Fibroblast of skin of scalp (primary cell): ENCODE measurements at regions not wholly inside any gene's neighbourhood (a gene's known extent, or its start where the extent isn't known, plus 50 kb on each side); places are given as distances from the start of the nearest gene placed in this dataset.
"Not testable (repeated sequence)": the region's sequence is repeated elsewhere in the genome, so short reads cannot be mapped to it uniquely, and the experiment has no call there.

Source experiments
- DNase-seq: peaks from one replicate; pipeline ENCODE4 v3.0.0-alpha.2; 2013

DNA sequence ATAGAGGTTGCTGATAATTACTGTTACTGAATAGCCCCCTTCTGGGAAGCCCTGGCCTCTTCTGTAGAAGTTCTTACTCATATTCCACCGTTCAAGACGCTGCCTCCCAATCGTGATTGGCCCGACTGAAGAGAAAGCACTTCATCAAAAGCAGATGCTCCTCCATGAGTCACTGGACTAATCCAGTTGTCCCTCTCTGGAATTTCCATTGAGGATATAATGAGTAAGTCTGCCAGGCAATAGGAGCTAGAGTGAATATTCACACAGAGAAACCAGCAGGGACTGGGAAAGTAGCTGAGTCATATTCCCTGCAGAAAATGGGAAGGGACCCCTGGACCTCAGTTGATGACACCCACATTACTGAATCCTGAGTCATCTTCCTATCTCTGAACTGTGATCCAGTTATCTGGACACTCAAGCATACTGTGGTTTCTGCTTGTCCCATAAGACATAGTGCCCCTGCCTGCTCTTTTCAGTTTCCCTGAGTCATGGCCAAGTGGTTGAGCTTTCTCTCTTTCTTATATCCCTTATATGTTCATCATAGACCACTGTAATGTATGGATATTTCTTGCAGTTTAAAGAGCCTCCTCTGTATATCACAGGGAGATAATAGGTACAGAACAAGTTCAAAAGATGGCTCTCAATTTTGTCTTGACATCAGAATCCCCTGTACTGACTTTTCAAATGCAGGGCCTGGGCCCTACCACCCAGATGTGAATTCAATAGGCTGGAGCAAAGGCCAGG lies 151.2 kb upstream of the CDIN1 start:
- peak; percentile 100 for DNase-seq

DNA sequence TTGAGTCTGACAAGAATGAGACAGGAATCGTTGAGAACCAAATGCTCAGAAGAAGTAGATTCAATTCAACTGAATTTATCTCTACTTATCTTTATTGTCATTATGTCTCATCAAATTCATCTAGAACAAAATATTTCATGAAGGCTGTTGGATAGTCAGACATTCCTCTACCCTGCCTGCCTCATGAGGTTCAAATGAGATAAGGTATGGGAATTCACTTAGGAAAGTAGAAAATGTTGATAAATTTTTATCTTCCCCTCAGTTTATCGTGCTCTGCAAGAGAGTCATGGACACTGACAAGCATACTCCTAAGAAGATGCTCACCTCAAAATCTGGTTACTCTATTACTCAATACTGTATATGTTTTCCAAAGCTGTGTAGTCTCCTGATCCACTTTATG lies 149.7 kb upstream of the CDIN1 start:
- DNase-seq: no peak

DNA sequence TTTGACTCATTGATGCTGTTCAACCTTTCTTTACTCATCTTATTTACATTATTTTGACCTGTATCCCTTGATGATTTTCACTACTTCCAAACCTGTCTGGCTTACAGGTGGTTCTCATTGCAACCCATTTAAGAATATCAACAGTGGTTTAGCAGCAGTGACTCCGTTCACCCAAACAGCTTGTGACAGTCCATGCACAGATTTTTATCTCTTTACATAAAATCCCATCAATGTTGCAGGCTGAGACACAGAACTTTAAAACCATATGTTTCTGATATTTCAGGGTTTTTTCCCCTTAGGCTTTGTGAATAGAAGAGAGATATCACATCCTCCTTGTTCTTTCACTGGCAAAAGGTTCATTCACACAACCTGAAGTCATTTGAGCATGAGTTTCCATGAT lies 149.1 kb upstream of the CDIN1 start:
- DNase-seq: no peak

DNA sequence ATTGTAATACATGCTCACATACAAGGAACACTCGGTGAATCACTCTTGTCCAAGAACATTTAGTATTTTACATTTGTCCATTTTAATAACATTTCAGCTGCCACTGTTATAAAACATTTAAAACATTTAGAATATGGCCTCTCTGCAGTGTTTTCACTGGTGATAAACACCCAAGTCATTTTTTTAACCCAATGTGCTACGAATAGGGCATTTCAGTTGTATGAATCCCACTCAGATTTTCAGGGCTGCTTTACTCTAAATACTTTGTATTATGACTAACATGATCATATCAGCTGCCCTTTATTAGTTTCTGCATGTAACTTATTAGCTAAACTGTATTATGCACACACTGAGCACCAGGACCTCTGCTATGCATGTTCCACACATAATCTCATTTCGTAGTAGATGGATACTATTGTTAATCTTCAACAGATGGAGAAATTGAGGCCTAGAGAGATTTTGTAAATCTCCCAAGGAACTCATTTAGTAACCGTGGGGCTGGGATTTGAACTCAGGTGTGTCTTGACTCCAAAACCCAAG lies 148.6 kb upstream of the CDIN1 start:
- DNase-seq: peak; percentile 47

DNA sequence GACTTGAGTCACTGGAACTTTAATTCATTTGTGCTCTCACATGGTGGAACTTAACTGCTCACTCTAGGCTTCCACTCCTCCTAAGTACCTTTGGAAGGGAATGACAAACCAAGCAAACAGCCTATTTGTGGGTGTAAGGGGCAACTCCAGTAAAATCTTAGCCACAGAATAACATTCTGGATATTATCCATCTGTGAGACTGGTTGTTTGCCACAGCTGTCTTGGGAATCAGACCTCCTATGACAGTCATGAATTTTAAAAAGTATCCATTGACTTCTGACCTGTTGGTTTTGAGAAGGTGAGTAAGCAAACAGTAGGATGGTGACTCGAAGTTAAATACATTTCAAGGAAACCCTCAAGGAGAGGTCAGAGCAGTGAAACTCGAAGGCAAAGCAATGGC lies 147.3 kb upstream of the CDIN1 start:
- DNase-seq: no peak

DNA sequence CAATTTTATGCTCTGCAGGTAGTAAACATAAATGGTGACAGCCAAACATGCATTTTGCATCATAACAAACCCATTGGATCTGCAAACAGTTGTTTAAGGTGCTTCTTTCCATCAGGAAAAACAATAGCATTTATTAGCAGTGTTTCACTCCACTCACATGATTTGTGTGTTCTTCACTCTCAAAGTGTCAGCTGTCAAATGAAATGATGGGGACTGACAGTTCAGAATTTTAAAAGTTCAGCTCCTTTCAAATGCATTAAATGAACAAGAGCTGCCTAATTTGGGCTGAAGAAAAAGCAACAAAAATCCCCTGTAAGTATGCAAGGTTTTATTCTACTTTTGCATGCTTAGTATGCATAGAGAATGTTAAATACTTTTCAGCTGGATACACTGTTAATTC lies 145.2 kb upstream of the CDIN1 start:
- DNase-seq: no peak

DNA sequence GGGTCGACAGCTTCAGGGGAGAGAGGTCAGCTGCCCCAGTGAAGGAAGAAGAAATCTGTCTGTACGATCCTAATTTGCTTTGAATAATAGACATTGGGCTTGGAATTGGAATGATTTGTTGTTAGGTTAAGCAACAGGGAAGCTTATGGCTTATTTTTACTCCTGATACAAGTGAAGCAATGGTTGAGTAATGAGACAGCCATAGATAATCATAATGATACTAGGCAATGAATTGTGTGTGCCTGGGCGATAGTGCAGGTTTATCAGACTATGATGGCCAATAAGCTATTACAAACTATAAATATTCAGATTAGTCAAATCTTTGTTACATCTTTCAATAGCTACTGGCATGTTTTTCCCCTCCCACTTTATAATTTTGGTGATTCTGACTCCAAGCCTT lies 140.9 kb upstream of the CDIN1 start:
- no peak for DNase-seq

DNA sequence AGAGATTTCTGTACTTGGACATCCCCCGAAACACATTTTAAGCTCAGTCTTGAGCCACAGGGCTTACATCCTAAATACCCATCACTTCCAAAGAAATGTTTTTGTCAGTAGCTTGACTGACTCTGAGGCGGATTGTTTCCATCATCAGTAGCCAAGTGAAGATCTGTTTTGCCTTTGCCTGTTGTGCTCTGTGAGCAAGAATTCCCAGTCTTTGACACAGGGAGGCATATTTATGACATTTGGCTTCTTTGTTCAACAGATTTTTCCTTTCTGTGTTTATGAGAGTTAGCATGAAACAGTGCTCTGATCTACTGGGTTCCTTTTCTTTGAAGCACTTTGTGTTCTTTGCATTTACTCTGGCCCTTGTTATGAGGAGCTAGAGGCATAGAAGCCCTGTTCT lies 132.1 kb upstream of the CDIN1 start:
- DNase-seq: no peak

DNA sequence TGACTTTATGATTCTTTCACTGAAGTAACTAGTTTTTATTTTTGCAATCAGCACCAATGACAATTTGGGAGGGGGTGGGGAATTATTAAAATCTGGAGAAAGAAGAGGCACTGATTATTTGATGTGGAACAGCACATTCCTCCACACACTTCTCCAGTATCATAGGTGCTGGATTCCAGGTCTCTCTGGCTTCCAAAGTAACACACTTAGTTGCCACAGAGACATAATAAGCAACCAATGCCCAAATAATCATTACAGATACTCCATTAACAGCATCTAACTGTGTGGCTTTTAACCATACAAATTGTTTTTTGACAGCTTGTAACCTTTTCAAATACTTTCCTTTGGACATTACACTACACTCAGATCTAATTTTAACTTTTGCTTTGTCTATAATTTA lies 131.0 kb upstream of the CDIN1 start:
- DNase-seq: no peak

DNA sequence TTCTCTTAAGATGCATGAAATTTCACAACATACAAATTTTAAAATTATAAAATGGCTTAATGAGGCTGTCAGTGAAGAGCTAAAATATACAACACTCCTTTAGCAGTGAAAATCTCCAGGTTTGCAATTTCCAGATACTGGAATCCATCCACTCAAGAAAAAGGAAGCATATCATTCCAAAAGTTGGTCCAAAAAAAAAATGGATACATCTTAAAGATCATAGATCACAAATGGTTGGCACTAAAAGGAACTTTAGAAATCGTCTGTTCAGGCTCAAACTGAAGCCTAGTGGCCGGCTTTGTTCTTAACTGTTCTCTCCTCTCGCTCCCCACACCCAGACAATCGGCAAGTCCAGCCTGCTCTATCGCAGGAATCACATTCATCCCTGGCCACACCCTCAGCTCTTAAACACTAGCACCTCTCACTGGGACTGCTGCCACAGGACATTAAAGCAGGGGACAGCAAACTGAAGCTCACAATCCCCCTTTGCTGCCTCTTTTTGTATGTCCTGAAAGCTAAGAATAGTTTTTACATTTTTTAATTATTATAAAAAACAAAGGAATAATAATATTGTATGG lies 130.3 kb upstream of the CDIN1 start:
- no peak for DNase-seq

DNA sequence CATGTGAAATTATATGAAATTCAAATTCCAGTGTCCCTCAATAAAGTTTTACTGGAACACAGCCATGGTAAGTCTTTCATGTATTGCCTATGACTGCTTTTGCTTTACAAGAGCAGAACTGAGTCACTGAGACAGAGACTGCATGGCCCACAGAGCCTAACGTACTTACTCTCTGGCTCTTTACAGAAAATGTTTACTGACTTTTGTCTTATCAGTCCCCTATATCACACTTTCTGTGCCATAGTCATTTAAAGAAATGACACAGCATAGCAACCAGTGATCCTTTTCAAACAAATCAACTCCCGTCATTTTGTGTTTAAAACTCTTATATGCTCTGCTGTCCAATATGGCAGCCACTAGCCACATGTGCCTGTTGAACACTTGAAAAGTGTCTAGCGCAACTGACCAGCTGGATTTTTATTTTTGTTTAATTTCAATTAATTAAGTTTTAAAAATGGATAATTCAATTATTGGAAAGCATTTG lies 129.7 kb upstream of the CDIN1 start:
- DNase-seq: peak; percentile 23

DNA sequence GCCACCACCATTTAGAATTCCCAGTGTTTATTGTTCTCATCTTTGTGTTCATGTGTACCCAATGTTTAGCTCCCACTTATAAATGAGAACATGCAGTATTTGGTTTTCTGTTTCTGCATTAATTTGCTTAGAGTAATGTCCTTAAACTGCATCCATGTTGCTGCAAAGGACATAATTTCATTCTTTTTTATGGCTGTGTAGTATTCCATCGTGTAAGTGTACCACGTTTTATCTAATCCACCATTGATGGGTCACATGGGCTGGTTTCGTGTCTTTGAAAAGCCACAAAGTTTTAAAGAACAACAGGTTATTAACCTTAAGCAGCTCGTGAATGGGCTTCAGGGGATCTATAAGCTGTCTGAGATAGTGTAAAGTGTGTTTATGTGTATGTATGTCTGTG lies 125.2 kb upstream of the CDIN1 start:
- DNase-seq: not testable (repeated sequence)

DNA sequence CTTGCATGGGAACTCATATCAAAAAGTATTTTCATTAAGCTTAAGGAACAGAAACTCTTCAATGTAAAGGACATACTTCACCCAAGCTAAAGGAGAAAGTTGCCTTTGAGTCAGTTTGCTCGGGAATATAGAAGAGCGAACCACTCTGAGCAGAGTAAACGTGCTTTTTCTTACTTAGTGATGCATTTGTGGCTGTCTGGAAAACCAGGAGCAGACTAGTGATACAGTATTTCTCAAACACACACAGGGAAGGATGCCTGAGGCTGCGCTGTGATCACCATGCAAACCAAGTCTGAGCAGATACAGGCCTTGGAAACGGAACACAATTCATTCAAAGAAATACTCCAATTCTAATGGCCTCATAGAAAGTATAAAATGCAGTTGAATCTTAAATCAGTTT lies 121.0 kb upstream of the CDIN1 start:
- DNase-seq: peak; percentile 19

DNA sequence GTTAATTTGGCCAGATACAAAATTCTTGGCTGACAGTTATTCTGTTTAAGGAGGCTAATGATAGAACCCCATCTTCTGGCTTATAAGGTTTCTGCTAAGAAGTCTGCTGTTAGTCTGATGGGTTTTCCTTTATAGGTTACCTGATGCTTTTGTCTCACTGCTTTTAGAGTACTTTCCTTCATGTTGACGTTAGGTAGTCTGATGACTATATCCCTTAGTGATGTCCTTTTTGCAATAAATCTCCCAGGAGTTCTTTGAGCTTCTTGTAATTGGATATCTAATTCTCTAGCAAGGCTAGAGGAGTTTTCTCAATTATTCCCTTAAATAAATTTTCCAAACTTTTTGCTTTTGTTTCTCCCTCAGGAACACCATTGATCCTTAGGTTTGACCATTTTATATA lies 114.1 kb upstream of the CDIN1 start:
- no peak for DNase-seq

DNA sequence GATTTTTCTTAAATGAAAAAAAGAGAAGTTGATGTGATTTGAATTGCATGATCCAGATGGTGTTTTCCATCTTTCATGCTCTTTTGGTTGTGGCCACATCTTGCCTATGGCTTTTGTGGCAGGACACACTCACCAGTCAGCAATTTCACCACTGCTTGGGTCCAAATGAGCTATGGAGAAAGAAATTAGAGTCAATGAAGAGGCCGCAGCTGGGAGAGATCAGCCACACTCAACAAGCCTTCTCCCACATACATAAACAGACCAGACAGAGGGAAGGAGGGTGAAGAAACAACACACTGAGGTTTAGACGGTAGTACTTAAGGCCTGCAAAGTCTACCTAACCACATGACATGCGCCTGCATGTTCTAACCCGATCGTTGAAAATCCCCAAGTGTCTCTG lies 110.7 kb upstream of the CDIN1 start:
- peak; percentile 84 for DNase-seq

DNA sequence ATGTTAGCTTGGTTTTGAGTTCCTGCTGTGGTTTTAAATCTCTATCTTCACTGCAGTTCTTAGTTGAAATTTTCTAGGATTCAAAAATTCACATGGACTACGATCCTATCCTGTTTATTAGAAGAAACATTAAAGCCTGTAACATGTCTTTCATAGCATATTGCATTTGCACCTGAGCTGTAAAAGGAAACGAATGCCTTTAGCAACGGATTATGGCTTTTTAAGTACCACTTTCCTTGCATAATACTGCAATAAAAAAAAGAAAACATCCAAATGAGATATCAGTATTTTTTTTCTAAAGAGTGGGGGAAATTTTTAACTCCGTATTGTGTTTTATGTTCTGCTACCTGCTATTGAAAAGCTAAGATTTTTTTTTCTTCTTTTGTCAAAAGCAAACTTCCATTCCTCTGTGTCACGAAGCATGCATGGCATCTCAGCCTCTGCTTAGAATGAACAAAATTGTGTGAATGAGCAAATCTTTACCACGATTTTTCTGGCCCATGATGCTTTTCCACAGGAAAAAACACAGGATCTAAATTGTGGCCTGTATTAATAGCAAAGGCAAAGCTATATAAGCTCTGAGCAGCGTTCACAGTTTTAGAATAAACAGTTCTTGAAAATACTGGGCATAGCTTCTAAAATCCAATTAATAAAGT lies 110.0 kb upstream of the CDIN1 start:
- peak; percentile 72 for DNase-seq

DNA sequence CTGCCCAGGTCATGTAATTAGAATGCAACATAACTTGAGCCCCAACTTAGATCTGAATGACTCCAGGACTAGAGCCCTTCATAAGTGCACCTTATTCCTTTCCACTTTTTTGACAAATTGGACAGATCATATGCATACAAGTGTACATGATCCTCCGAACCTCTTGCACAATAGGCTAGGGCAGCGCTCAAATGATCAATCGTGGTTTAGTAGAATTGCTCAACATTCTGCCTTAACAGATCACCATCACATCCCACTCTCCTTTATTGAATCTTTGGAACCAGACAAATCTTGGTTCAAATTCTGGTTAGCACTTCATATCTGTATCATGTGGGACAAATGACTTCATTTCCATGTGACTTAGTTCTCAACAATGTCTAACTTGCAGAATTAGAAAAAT lies 106.8 kb upstream of the CDIN1 start:
- no peak for DNase-seq

DNA sequence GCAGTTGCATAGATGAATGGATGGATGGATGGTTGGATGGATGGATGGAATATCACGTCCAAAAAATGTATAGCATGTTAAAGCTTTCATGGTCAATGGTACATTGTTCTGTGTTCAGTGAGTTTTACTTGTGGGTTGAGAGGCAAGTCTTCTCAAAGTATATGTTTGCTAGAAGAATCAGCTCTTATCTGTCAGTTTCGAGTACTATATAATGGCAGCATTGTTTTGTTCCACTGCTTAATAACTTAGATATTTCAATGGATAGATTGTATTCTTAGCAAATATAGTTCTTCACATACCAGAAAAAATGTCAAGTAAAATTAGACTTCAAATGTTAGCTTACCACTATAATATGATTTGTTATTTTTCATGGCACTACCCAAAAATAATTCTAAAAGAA lies 100.9 kb upstream of the CDIN1 start:
- no peak for DNase-seq

DNA sequence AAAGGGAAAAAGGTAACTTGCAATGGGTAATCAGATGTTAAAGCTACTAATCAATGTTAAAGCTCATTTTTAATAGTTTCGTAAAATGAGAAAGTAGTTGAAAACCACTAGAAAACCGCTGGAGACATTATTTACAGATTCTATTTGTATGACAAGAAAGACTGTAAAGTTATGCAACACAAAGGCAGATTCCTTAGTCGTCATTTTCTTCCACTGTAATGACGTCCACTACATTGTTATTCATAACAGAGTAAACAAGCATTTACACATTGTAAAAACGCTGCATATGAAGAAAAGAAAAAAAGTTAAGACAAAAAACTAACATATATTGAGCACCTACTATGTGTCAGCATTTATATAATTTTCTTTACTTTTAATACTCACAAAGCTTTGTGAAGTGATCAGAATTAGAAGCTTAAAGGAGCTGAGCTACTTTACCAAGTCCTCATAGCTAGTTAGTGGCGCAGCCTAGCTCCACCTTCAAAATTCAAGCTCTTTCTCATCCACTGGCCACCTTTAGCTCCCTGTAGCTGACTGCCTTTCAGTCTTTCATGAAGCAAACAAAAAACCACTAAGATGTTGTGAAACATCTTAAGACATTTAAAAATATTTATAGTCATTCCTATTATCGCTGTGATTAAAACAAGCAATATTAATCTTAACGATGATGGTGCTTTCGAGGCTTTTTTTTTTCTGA lies 100.1 kb upstream of the CDIN1 start:
- peak; percentile 11 for DNase-seq

DNA sequence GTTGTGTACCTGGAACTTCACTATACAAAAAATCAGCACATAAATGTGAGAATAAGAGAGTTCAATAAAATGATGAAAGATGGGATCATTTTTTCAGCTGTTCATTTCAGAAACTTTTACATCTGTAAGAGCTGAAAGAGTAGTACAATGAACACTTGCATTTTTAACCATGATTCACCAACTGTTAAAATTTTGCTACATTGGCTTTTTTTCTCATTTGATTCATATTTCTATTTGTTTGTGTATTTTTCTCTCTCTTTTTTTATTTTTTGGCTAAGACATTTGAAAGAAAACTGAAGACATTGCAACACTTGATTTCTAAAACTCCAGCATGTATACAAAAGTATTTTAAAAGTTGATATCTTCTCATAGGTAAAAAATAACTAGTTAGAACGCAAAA lies 98.3 kb upstream of the CDIN1 start:
- no peak for DNase-seq

DNA sequence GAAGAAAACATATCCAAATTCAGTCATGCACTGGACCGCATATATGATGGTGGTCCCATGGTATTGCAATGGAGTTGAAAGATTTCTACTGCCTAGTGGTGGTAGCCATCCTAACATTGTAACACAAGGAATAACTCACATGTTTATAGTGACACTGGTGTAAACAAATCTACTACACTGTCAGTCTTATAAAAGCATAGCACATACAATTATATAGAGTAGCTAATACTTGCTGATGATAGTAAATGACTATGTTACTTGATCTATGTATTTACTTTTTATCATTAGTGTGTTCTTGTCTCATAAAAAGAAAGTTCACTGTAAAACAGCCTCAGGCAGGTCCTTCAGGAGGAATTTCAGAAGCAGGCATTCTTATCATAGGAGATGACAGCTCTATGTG lies 96.0 kb upstream of the CDIN1 start:
- DNase-seq: no peak

DNA sequence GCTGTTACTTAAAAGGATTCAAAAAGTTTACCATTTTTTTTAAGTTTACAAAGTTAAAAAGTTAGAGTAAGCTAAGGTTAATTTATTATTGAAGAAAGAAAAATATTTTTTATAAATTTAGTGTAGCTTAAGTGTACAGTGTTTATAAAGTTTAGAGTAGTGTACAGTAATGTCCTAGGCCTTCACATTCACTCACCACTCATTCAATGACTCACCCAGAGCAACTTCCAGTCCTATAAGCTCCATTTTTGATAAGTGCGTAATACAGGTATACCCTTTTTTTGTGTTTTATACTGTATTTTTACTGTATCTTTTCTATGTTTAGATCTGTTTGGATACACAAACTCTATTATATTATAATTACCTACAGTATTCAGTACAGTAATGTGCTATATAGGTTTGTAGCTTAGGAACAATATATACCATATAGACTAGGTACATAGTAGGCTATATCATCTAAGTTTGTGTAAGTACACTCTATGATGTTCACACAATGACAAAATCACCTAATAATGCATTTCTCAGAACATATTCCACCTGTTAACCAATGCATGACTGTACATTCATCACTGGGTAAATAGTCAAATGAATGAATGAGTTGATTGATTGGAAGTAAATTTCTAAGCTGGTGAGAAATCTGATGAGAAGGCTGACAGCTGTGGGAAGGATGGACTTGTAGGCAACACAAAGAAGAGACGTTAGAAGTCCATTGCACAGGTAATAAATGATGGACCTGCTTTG lies 95.2 kb upstream of the CDIN1 start:
- peak; percentile 11 for DNase-seq
